Retina (tissue), 1 donor: ENCODE measurements at regions not wholly inside any gene's neighbourhood (a gene's known extent, or its start where the extent isn't known, plus 50 kb on each side); places are given as distances from the start of the nearest gene placed in this dataset.

Experiments used
- DNase-seq: peaks from one replicate; pipeline ENCODE4 v3.0.0-alpha.2; 2016

GRCh38 chr18:61948846-61949438 is 56.1 kb upstream of the RNF152 start:
- peak; percentile 59 for DNase-seq

GRCh38 chr18:61948281-61948741 is 55.5 kb upstream of the RNF152 start:
- peak; percentile 66 for DNase-seq

GRCh38 chr18:61946449-61946848 is 53.6 kb upstream of the RNF152 start:
- no peak for DNase-seq

GRCh38 chr18:61943175-61943964 is 50.6 kb upstream of the RNF152 start:
- DNase-seq, result no peak
